Fibroblast of pulmonary artery (primary cell): ENCODE measurements at regions not wholly inside any gene's neighbourhood (a gene's known extent, or its start where the extent isn't known, plus 50 kb on each side); places are given as distances from the start of the nearest gene placed in this dataset.

Experiments
- DNase-seq: peaks from one replicate; pipeline ENCODE4 v3.0.0-alpha.2; 2010; ENCODE audit warnings: low read depth
- H3K4me3 ChIP-seq: replicated peaks from 2 replicates; pipeline ENCODE4 v1.5.1; 2011; ENCODE audit warnings: low read depth, mild to moderate bottlenecking, control low read depth, low read length, moderate library complexity
- CTCF ChIP-seq: IDR thresholded peaks from 2 replicates; pipeline ENCODE4 v1.5.1; 2011; ENCODE audit warnings: mild to moderate bottlenecking, control low read depth, low read length, inconsistent platforms; ENCODE audit errors: missing control alignments

- H3K4me3 ChIP-seq: no peak overlapping the region
- TF ChIP-seq CTCF: no peak
These were observed 161.2 kb downstream of the SOX2 start for GRCh38 chr3:181872887-181873286.

GRCh38 chr3:181879926-181880325, 168.2 kb downstream of the SOX2 start:
- DNase-seq: peak; percentile 0
- no peak overlapping the region for H3K4me3 ChIP-seq
- TF ChIP-seq CTCF: no peak

More at GRCh38 chr3:181872887-181873286, 161.2 kb downstream of the SOX2 start:
- no peak for DNase-seq

GRCh38 chr3:181880331-181880730, 168.6 kb downstream of the SOX2 start:
- no peak overlapping the region for H3K4me3 ChIP-seq
- peak; percentile 8 for DNase-seq
- no peak for TF ChIP-seq CTCF

- DNase-seq: no peak
- TF ChIP-seq CTCF: no peak
- H3K4me3 ChIP-seq: no peak overlapping the region
These were observed 170.0 kb downstream of the SOX2 start for GRCh38 chr3:181881749-181882148.

- TF ChIP-seq CTCF: no peak
- DNase-seq: no peak
- no peak overlapping the region for H3K4me3 ChIP-seq
These were observed 174.3 kb downstream of the SOX2 start for GRCh38 chr3:181885868-181886630.

- no peak for TF ChIP-seq CTCF
- H3K4me3 ChIP-seq: no peak overlapping the region
- no peak for DNase-seq
These were observed 175.0 kb downstream of the SOX2 start for GRCh38 chr3:181886676-181887075.

GRCh38 chr3:181887685-181888084, 176.0 kb downstream of the SOX2 start:
- no peak for DNase-seq
- no peak for TF ChIP-seq CTCF
- H3K4me3 ChIP-seq: no peak overlapping the region
